A673 (cell line): ENCODE measurements at regions not wholly inside any gene's neighbourhood (a gene's known extent, or its start where the extent isn't known, plus 50 kb on each side); places are given as distances from the start of the nearest gene placed in this dataset.

Experiments
- BruUV-seq: library from RNA; stranded (reverse); fragments of 400-500 nt; replicated peaks from 2 replicates; lab custom pipeline; 2021; lab: Mats Ljungman, UMichigan
- CTCF ChIA-PET: fragments of 300-600 bp; sonication (Branson Sonifier 250); formaldehyde crosslinking; loops from one replicate; lab custom pipeline; 2022; ENCODE audit warnings: antibody characterized with exemption; lab: Charles Lee
- POLR2A ChIA-PET: fragments of 300-600 bp; sonication (Branson Sonifier 250); formaldehyde crosslinking; loops from one replicate; lab custom pipeline; 2022; ENCODE audit warnings: antibody characterized with exemption; ENCODE audit not compliant: low non-redundant PET; lab: Charles Lee
- DNase-seq: peaks from one replicate; pipeline ENCODE4 v3.0.0-alpha.2; 2015; ENCODE audit warnings: low spot score
- H3K27ac ChIP-seq: fragments of 200-600 bp; sonication (generic); 2 replicates; pipeline ENCODE4 v1.5.1; 2016; ENCODE audit warnings: mixed run types, low read depth, mild to moderate bottlenecking, mixed read lengths, antibody characterized with exemption, low read length; ENCODE audit not compliant: poor library complexity, severe bottlenecking
- H3K27me3 ChIP-seq: fragments of 200-600 bp; sonication (generic); replicated peaks from 2 replicates; pipeline ENCODE4 v1.6.1; 2017; ENCODE audit warnings: mixed run types, low read depth, mild to moderate bottlenecking, mixed read lengths, antibody characterized with exemption, low read length; ENCODE audit not compliant: insufficient read depth, poor library complexity
- H3K36me3 ChIP-seq: fragments of 200-600 bp; sonication (generic); 2 replicates; pipeline ENCODE4 v1.6.1; 2016; ENCODE audit warnings: mixed run types, mild to moderate bottlenecking, mixed read lengths, antibody characterized with exemption, low read length; ENCODE audit not compliant: insufficient read depth, poor library complexity, severe bottlenecking
- H3K4me1 ChIP-seq: fragments of 200-600 bp; sonication (generic); 2 replicates; pipeline ENCODE4 v1.6.1; 2017; ENCODE audit warnings: mixed run types, mild to moderate bottlenecking, mixed read lengths, antibody characterized with exemption, low read length; ENCODE audit not compliant: insufficient read depth, poor library complexity, severe bottlenecking
- H3K4me3 ChIP-seq: fragments of 200-600 bp; sonication (generic); 2 replicates; pipeline ENCODE4 v1.5.1; 2016; ENCODE audit warnings: low read depth, mixed run types, mild to moderate bottlenecking, mixed read lengths, low read length; ENCODE audit not compliant: poor library complexity, severe bottlenecking
- H3K9me3 ChIP-seq: fragments of 200-600 bp; sonication (generic); 2 replicates; pipeline ENCODE4 v1.6.1; 2016; ENCODE audit warnings: mixed run types, low read depth, mild to moderate bottlenecking, mixed read lengths, antibody characterized with exemption, low read length; ENCODE audit not compliant: poor library complexity, severe bottlenecking
- CTCF ChIP-seq: fragments of 300-800, 200-600 bp; sonication (generic); conservative IDR thresholded peaks from 2 replicates; pipeline ENCODE4 v1.5.1; 2017; ENCODE audit warnings: low read depth, mild to moderate bottlenecking, antibody characterized with exemption, low read length, moderate library complexity, mixed read lengths
- EZH2 ChIP-seq: fragments of 200-600 bp; sonication (generic); IDR thresholded peaks from 2 replicates; pipeline ENCODE4 v1.6.1; 2017; ENCODE audit warnings: borderline replicate concordance, low read depth, mild to moderate bottlenecking, mixed read lengths, antibody characterized with exemption, low read length; ENCODE audit not compliant: poor library complexity, severe bottlenecking
- intact Hi-C: fragments of 100-400 bp; cut with micrococcal nuclease; formaldehyde crosslinking; loops from one replicate; pipeline ENCODE4 v1.10.0; 2022; ENCODE audit not compliant: unreplicated experiment

GRCh38 chr3:65303431-65303830 is 615.6 kb upstream of the ADAMTS9 start:
- Histone ChIP-seq H3K27me3 (no peaks in the 10 kb centered on the region), H3K36me3 (no peaks in the 10 kb centered on the region), H3K4me3 (no peak overlapping the region), H3K4me1 (no peaks in the 10 kb centered on the region), H3K27ac (no peak overlapping the region), H3K9me3 (no peaks in the 10 kb centered on the region)
- CTCF ChIA-PET: no interaction called here
- no peak for DNase-seq
- POLR2A ChIA-PET: no interaction called here
- intact Hi-C loops: no loop called here
- TF ChIP-seq EZH2 (no peak), CTCF (no peak)
- BruUV-seq: no TSS peak

GRCh38 chr3:65291448-65292125 is 603.8 kb upstream of the ADAMTS9 start:
- intact Hi-C loops: no loop called here
- H3K27me3 ChIP-seq: peaks cover 47% of the 10 kb centered on the region
- no peaks in the 10 kb centered on the region for H3K36me3 ChIP-seq
- H3K4me3 ChIP-seq: no peak overlapping the region
- ChIA-PET CTCF (no interaction called here), POLR2A (no interaction called here)
- H3K27ac ChIP-seq: no peak overlapping the region
- no peak for TF ChIP-seq CTCF
- no peak for TF ChIP-seq EZH2
- DNase-seq: no peak
- H3K4me1 ChIP-seq: no peaks in the 10 kb centered on the region
- no TSS peak for BruUV-seq
- no peaks in the 10 kb centered on the region for H3K9me3 ChIP-seq

GRCh38 chr3:65288776-65289175 is 601.0 kb upstream of the ADAMTS9 start:
- peaks cover 43% of the 10 kb centered on the region for H3K27me3 ChIP-seq
- CTCF ChIA-PET: no interaction called here

More at GRCh38 chr3:65288776-65289175, 601.0 kb upstream of the ADAMTS9 start:
- no peaks in the 10 kb centered on the region for H3K36me3 ChIP-seq
- H3K4me1 ChIP-seq: no peaks in the 10 kb centered on the region
- TF ChIP-seq CTCF (no peak), EZH2 (no peak)
- H3K9me3 ChIP-seq: no peaks in the 10 kb centered on the region
- BruUV-seq: no TSS peak
- no peak overlapping the region for H3K4me3 ChIP-seq
- intact Hi-C loops: no loop called here
- DNase-seq: no peak
- no peak overlapping the region for H3K27ac ChIP-seq
- POLR2A ChIA-PET: no interaction called here
